IPS-20b (cell line): ENCODE measurements at regions not wholly inside any gene's neighbourhood (a gene's known extent, or its start where the extent isn't known, plus 50 kb on each side); places are given as distances from the start of the nearest gene placed in this dataset.
"Not testable (repeated sequence)": the region's sequence is repeated elsewhere in the genome, so short reads cannot be mapped to it uniquely, and the experiment has no call there.

Source experiments
- H3K27ac ChIP-seq: one replicate; pipeline ENCODE4 v1.5.1; 2013; ENCODE audit warnings: low read length
- H3K27me3 ChIP-seq: 2 replicates; pipeline ENCODE4 v1.6.1; 2013; ENCODE audit warnings: mild to moderate bottlenecking, low read length, inconsistent platforms; ENCODE audit not compliant: insufficient read depth
- H3K36me3 ChIP-seq: 2 replicates; pipeline ENCODE4 v1.6.1; 2013; ENCODE audit warnings: low read depth, mild to moderate bottlenecking, inconsistent platforms, low read length, moderate library complexity; ENCODE audit not compliant: insufficient read depth
- H3K4me1 ChIP-seq: 2 replicates; pipeline ENCODE4 v1.6.1; 2013; ENCODE audit warnings: mild to moderate bottlenecking, control low read depth, inconsistent platforms, low read length, moderate library complexity; ENCODE audit not compliant: insufficient read depth
- H3K4me3 ChIP-seq: 2 replicates; pipeline ENCODE4 v1.5.1; 2013; ENCODE audit warnings: mild to moderate bottlenecking, low read length, inconsistent platforms
- H3K9ac ChIP-seq: 2 replicates; pipeline ENCODE4 v1.6.1; 2013; ENCODE audit warnings: low read depth, mild to moderate bottlenecking, inconsistent platforms, low read length, moderate library complexity
- H3K9me3 ChIP-seq: 2 replicates; pipeline ENCODE4 v1.6.1; 2013; ENCODE audit warnings: mild to moderate bottlenecking, low read depth, low read length, inconsistent platforms; ENCODE audit not compliant: insufficient read depth

DNA sequence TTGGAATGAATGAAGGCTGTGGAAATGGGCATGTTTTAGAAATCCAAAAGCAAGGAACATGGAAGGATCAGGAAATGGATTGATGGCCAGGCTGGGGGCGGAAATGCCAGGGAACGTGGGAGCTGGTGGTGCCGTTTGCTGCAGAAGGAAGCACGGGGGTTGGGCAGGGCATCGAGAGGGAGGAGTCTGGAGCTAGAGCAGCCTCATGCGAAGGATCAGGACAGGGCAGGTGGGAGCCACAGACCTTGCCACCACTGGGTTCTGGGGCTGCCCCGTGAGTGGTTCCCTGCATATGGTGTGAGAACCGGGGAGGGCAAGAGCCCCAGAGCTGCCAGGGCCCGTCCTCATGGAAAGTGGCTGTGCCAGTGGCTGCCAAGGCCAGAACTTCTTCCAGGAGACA, 193.8 kb upstream of the ZNF32 start:
- Histone ChIP-seq H3K4me3 (no peak overlapping the region), H3K27me3 (no peaks in the 10 kb centered on the region), H3K9ac (no peak overlapping the region)

DNA sequence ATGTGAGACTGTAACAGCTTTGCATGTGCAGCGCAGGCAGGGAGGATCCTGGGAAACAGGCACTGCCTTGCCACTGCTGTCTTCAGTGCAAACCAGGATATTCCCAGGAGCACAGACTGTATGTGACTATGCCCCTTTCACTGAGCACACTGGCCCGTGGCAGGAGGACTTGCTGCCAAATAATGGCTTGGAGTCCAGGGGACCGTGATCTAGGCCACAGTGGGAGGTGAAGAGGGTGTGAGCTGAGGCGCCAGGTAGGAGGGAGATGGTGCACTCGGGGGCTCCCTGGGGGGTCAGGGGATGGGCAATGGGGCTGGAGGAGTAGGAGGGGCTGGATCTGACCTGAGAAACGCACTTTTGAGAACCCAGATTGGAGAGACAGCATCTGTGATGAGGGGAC, 193.4 kb upstream of the ZNF32 start:
- no peaks in the 10 kb centered on the region for H3K4me1 ChIP-seq
- H3K36me3 ChIP-seq = no peaks in the 10 kb centered on the region
- no peak overlapping the region for H3K9ac ChIP-seq
- no peak overlapping the region for H3K4me3 ChIP-seq
- H3K9me3 ChIP-seq = no peaks in the 10 kb centered on the region
- no peak overlapping the region for H3K27ac ChIP-seq
- H3K27me3 ChIP-seq = no peaks in the 10 kb centered on the region

More for the DNA sequence above, 193.8 kb upstream of the ZNF32 start:
- Histone ChIP-seq H3K4me1 (no peaks in the 10 kb centered on the region), H3K9me3 (no peaks in the 10 kb centered on the region), H3K27ac (no peak overlapping the region), H3K36me3 (no peaks in the 10 kb centered on the region)

DNA sequence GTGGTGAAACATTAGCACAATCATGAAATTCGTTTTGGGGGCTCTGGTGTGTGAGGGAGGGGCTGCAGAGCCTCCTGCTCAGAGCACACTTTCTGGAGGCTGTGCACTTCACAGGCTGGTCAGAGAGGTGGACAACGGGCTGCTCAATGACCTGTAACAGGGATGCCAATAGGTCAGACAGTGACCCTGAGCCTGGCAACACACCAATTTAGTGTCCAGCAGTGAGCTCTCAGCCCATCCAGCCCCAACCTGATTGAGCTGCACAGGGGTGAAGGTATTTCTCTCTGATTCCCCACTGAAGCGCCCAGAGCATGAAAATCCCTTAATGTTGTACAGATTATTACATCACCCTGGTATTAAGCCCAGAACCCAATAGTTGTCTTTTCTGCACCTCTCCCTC, 191.3 kb upstream of the ZNF32 start:
- Histone ChIP-seq H3K36me3 (no peaks in the 10 kb centered on the region), H3K4me1 (no peaks in the 10 kb centered on the region), H3K27me3 (no peaks in the 10 kb centered on the region), H3K4me3 (no peak overlapping the region), H3K9me3 (no peaks in the 10 kb centered on the region), H3K27ac (no peak overlapping the region), H3K9ac (no peak overlapping the region)

DNA sequence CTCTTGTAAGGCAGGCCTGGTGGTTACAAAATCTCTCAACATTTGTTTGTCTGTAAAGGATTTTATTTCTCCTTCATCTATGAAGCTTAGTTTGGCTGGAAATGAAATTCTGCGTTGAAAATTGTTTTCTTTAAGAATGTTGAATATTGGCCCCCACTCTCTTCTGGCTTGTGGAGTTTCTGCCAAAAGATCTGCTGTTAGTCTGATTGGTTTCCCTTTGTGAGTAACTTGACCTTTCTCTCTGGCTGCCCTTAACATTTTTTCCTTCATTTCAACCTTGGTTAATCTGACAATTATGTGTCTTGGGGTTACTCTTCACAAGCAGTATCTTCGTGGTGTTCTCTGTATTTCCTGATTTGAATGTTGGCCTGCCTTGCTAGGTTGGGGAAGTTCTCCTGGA, 186.1 kb upstream of the ZNF32 start:
- not testable (repeated sequence) for H3K9ac ChIP-seq, H3K4me3 ChIP-seq, H3K27ac ChIP-seq, H3K9me3 ChIP-seq, H3K27me3 ChIP-seq, H3K36me3 ChIP-seq, H3K4me1 ChIP-seq

DNA sequence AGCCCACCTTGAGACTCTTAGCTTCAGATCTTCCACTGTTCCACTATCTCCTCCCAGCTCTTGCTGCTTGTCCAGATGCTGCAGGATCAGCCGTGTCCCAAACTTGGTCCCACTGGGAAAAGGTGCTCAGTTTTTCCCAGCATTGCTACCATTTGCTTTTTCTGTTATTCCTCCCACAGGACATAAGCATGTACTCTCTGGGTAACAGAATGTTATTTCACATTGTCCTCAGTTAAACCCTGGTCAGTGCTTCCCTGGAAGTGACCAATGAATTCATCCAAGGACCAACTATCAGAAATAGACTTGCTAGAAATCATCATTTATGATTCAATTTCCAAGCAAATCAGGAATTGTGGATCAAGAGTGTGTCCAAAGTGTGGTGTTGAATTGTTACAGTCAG, 179.2 kb upstream of the ZNF32 start:
- Histone ChIP-seq H3K9ac (no peak overlapping the region), H3K27me3 (no peaks in the 10 kb centered on the region), H3K4me3 (no peak overlapping the region), H3K27ac (no peak overlapping the region), H3K9me3 (no peaks in the 10 kb centered on the region), H3K36me3 (no peaks in the 10 kb centered on the region), H3K4me1 (no peaks in the 10 kb centered on the region)

DNA sequence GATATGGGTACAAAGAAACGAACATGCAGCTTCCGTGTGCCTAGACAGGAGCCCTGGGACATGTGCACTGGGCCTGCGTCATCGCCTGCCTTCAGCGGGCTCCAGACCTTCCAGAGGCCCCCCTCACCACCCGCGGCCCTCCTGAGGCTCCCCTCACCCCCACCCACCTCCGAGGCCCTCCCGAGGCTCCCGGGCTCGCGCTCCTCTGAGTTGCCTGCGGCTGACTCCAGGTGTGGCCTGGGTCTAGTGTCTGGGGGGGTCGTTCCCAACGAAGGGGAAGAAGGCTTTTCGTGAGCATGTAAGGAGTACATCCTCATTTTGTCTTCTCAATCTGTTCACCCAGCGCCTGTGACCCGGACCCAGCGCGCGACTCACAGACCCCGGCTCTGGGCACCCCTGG, 177.3 kb upstream of the ZNF32 start:
- no peaks in the 10 kb centered on the region for H3K4me1 ChIP-seq
- H3K4me3 ChIP-seq = no peak overlapping the region
- no peak overlapping the region for H3K27ac ChIP-seq
- no peaks in the 10 kb centered on the region for H3K27me3 ChIP-seq
- H3K36me3 ChIP-seq = no peaks in the 10 kb centered on the region
- H3K9me3 ChIP-seq = no peaks in the 10 kb centered on the region
- H3K9ac ChIP-seq = no peak overlapping the region

DNA sequence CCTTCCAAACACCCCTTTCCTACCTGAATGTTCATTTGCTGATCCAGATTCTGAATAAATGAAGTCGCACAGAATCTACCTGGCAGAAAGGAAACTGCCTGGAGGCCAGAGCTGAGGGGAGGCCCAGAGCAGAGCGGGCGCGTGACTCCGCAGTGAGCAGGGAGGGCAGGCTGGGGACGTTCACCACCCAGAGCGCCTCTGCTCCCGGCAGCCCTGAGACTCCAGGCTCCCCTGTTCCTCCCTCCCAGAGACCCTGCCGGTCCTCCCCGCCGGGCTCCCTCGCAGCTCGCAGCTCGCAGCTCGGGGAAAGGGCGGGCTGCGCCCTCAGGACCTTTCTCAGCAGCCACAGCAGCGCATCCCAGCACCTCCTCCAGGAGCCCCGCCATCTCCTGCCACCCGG, 176.7 kb upstream of the ZNF32 start:
- H3K27ac ChIP-seq = no peak overlapping the region
- no peaks in the 10 kb centered on the region for H3K36me3 ChIP-seq
- H3K9me3 ChIP-seq = no peaks in the 10 kb centered on the region
- no peak overlapping the region for H3K9ac ChIP-seq
- H3K27me3 ChIP-seq = no peaks in the 10 kb centered on the region
- no peaks in the 10 kb centered on the region for H3K4me1 ChIP-seq
- H3K4me3 ChIP-seq = no peak overlapping the region

DNA sequence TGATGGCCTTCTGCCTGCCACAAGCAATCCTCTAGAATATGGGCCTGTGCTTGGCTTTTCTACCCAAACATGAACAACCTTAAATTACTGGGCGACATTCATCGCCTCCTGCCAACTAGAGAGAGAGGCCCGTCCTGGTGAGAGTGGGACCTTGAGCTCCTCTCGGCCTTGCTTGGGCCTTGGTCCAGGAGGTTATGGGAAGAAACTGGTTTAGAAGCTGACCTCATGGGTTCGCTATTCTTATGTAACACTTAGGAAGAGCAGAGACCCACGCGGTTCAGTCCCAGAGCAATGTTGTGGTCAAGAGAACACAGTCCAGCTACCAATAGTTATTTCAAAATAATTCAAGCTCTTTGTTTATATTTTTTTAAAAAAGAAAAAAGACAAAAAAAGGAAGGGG, 176.3 kb upstream of the ZNF32 start:
- H3K9ac ChIP-seq = no peak overlapping the region
- no peaks in the 10 kb centered on the region for H3K4me1 ChIP-seq
- no peaks in the 10 kb centered on the region for H3K36me3 ChIP-seq
- H3K9me3 ChIP-seq = no peaks in the 10 kb centered on the region
- no peak overlapping the region for H3K27ac ChIP-seq
- H3K4me3 ChIP-seq = no peak overlapping the region
- no peaks in the 10 kb centered on the region for H3K27me3 ChIP-seq

DNA sequence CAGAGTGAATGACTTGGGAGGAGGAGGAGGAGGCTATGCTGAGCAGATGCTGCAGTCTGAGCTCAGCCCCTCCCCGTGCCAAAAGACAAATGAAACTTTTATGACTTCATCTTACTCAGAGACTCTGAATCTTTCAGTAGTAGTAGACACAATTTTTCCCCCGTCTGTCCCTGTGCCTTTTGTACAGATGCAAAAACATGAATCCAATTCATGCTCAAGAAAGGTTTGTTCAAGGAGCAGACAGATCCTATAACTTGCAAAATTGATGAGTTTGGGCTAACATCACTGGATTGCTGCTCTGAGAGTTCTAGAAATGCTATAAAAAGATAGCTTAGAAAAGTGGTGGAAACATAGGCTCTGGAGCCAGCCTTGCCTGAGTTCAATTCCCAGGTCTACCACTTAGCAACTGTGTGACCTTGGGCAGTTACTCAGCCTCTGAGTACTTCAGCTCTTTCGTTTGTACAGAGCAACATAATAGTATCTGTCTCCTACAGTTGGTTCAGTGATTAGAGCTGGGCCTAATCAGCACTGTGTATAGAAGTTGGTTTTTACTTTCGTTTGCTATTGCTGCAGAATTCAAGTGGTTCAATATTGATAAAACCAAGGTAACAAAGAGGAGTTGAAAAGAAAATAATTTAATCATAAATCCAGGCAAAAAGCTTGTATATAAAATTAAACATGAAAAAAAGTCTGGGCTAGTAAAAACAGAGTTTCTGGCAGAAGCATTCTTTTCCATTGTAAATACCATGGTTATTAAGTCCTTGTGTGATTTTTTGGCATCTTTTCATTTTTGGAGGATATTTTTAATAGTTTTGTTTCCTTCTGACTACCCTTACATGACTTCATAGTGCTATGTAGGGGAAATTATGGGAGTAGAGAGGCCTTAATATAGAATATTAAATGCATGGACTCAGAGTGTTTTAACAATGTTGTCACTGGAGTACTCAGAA, 174.2 kb upstream of the ZNF32 start:
- no peak overlapping the region for H3K27ac ChIP-seq
- H3K27me3 ChIP-seq = no peaks in the 10 kb centered on the region
- H3K9ac ChIP-seq = no peak overlapping the region
- H3K36me3 ChIP-seq = no peaks in the 10 kb centered on the region
- no peaks in the 10 kb centered on the region for H3K9me3 ChIP-seq
- no peak overlapping the region for H3K4me3 ChIP-seq
- H3K4me1 ChIP-seq = no peaks in the 10 kb centered on the region

DNA sequence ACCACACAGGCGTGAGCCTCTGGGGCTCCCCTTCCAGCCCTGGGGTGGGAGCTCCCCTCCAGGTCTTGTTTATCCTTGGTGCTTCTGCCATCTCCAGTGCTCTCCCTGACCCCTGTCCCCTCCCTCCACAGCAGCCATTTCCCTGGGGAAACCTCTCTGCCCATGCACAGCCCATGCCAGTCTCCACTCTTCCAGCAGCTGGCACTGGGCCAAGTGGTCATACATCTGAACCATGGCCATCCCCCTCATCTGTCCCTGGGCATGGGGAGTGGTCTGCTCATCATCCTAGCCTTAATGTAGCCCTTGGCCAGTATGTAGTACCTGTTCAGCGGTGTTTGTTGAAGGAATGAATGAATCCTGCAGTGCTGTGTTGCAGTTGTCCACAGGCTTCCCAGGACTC, 172.4 kb upstream of the ZNF32 start:
- no peak overlapping the region for H3K27ac ChIP-seq
- H3K9ac ChIP-seq = no peak overlapping the region
- H3K9me3 ChIP-seq = no peaks in the 10 kb centered on the region
- no peaks in the 10 kb centered on the region for H3K4me1 ChIP-seq
- H3K36me3 ChIP-seq = no peaks in the 10 kb centered on the region
- no peaks in the 10 kb centered on the region for H3K27me3 ChIP-seq
- no peak overlapping the region for H3K4me3 ChIP-seq

DNA sequence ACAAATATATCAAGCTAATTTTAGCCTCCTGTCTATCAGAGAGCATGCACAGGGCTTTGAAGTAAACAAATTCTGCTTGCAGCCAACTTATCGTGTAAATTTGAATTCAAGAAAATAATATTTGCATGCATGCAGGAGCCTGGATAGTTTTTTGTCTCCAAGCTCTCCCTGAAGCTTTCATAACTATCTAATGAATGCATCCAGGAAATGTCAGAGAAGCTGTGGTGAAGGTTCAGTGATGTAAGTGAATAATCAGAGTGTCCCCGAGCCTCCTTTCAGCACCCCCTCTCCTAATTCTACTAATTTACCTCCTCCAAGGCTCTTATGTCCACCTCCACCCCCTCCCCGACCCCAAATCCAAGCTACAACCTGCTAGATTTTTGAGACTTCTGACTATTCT, 172.0 kb upstream of the ZNF32 start:
- no peak overlapping the region for H3K9ac ChIP-seq
- no peaks in the 10 kb centered on the region for H3K27me3 ChIP-seq
- no peaks in the 10 kb centered on the region for H3K9me3 ChIP-seq
- H3K4me1 ChIP-seq = no peaks in the 10 kb centered on the region
- no peaks in the 10 kb centered on the region for H3K36me3 ChIP-seq
- no peak overlapping the region for H3K4me3 ChIP-seq
- H3K27ac ChIP-seq = no peak overlapping the region

DNA sequence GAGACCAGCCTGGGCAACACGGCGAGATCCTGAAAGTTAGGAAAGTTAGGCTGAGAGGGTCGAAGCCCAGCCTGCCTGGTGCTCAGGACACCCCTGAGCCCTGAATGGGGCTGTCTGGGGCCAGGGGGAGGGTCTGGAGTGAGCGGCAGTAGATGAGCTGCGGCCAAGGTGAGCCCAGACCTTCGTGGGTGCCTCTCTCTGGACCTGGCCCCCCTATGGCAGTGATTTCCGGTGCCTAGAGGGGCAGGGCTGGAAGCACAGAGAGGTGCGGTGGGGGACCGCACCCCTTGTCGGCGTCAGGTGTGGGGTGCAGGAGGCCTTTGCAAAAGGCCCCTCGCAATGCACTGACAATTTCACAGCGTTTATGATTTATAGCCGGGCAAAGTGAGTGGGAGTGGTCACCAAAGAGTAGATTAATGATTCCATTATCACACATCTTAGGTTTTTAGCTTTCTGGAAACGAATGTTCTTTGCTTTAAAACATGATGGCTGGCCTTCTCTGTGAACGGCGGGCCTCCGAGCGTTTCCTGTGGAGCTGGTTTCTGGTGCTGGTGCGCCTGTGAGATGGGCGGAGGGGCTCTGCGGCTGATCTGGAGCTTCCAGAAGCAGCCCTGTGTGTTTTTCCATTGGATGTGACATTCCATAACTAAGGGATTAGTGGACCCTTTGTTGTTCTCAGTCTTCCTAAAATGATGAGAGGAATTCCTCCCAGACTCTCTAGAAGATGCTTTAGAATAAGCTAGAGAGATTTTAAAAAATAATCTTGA, 171.0 kb upstream of the ZNF32 start:
- Histone ChIP-seq H3K36me3 (no peaks in the 10 kb centered on the region), H3K9ac (no peak overlapping the region), H3K4me1 (no peaks in the 10 kb centered on the region), H3K4me3 (no peak overlapping the region), H3K27me3 (no peaks in the 10 kb centered on the region), H3K27ac (no peak overlapping the region), H3K9me3 (no peaks in the 10 kb centered on the region)
